ENCODE measurements at regions not wholly inside any gene's neighbourhood (a gene's known extent, or its start where the extent isn't known, plus 50 kb on each side); places are given as distances from the start of the nearest gene placed in this dataset.

DNA sequence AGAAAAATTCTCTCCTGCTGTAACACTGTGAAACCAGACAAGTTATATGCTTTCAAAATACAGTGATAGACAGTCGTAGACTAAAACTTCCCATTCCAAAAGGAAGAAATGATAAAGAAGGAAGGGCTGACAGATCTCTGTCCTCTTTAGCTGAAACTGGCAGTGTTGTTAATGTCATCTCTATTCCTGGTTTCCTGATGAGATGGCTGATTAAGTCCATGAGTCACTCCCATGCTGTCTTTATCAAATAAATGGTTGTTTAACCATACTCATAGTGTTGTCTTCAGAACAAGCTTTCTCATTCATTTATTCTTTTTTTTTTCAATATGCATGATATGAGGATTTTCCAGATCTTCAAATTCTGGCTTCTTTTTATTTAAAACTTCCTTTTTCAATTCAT is 952.2 kb upstream of the WWC1 start:
- no peak for DNase-seq (ENCODE audit: low read depth)

DNA sequence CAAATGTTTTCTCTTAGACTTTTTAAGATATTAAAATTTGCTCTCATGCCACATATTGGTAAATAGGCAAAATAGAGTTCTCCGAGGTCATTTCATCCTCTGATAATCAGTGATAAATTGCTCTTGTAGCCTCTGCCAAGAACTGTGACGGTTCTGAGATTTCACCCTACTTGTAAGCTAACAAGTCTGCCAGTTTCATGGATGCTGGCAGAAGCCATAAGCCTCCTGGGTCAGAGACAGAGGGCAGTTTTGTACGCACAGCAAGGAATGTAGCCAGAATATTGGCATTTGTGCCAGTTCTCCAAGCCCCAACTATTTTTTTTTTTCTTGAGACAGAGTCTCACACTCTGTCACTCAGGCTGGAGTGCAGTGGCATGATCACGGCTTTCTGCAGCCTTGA is 945.0 kb upstream of the WWC1 start:
- DNase-seq (ENCODE audit: low read depth): no peak
- no peak overlapping the region for H3K4me3 ChIP-seq (ENCODE audit: low read depth, low read length)
- TF ChIP-seq, protein P1, sequence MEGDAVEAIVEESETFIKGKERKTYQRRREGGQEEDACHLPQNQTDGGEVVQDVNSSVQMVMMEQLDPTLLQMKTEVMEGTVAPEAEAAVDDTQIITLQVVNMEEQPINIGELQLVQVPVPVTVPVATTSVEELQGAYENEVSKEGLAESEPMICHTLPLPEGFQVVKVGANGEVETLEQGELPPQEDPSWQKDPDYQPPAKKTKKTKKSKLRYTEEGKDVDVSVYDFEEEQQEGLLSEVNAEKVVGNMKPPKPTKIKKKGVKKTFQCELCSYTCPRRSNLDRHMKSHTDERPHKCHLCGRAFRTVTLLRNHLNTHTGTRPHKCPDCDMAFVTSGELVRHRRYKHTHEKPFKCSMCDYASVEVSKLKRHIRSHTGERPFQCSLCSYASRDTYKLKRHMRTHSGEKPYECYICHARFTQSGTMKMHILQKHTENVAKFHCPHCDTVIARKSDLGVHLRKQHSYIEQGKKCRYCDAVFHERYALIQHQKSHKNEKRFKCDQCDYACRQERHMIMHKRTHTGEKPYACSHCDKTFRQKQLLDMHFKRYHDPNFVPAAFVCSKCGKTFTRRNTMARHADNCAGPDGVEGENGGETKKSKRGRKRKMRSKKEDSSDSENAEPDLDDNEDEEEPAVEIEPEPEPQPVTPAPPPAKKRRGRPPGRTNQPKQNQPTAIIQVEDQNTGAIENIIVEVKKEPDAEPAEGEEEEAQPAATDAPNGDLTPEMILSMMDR (IDR thresholded peaks at IDR 0.05; ENCODE audit: control insufficient read depth, extremely low read depth, insufficient read depth): no peak

More for the DNA sequence above, 952.2 kb upstream of the WWC1 start:
- H3K4me3 ChIP-seq (ENCODE audit: low read depth, low read length): no peak overlapping the region
- TF ChIP-seq, protein P1 (IDR thresholded peaks at IDR 0.05; ENCODE audit: control insufficient read depth, extremely low read depth, insufficient read depth): no peak

DNA sequence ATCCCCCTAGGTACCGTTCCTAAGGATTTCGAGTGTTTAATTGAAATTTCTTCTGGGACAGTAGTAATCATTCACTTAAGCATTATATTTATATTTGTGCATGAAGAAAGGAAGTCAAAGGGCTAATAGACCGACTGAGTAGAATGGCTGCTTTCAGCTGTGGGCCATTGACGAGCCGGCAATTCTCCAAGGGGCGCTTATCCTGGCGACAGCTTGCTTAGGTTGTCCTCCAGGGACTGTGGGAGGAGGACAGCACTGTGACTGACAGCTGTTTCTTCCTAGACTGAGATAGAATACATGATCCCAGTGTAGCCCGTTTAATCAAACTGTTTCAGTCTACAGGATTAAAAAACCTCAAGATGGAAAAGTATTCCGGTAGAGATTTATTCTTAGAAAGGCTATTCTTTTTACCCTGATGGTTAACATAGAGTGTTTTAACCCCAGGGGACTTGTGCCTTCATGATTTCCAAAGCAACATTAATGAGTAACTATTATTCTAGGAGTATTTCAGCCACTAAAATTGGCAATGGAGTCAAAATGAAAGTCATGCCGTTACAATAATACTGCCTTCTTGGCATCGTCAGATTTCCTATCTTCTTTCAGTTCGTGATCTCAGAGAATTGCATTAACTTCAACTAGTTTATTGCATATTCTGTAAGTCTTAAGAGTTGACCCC is 943.1 kb upstream of the WWC1 start:
- TF ChIP-seq, protein P1 (IDR thresholded peaks at IDR 0.05; ENCODE audit: control insufficient read depth, extremely low read depth, insufficient read depth): no peak
- no peak for DNase-seq (ENCODE audit: low read depth)
- no peak overlapping the region for H3K4me3 ChIP-seq (ENCODE audit: low read depth, low read length)

DNA sequence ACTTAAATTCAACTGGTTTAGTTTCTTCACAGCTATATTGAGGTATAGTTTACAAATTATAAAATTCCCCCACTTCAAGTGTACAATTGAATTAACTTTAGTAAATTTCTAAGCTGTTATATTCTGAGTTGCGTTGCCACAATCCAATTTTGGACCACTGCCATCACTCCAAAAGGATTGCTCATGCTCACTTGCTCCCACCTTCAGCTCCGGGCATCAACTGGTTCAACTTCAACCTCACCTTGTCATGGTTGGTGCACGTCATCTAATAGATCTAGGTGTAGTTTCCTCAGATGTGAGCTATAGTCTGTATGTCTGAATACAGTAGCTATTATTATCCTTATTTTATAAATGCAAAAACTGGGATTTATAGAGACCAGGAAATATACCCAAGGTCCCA is 942.5 kb upstream of the WWC1 start:
- no peak overlapping the region for H3K4me3 ChIP-seq (ENCODE audit: low read depth, low read length)
- TF ChIP-seq, protein P1 (IDR thresholded peaks at IDR 0.05; ENCODE audit: control insufficient read depth, extremely low read depth, insufficient read depth): no peak
- no peak for DNase-seq (ENCODE audit: low read depth)

DNA sequence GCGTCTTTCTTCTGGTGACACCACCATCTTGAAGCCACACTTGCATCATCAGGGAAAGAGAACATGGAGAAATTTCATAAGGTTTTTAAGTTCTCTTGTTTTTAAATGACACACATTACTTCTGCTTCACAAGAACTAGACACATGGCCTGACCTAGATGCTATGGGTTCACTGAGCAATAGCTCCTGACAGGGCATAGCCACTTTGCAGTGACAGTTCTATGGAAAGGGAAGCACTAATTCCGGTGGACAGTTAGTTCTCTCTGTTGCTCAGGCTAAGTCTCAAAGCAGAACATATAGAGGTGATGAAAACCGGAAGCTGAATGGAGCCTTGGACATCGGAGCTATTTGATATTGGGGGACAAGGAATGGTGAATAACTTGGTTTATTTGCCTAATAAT is 940.1 kb upstream of the WWC1 start:
- TF ChIP-seq, protein P1 (IDR thresholded peaks at IDR 0.05; ENCODE audit: control insufficient read depth, extremely low read depth, insufficient read depth): no peak
- no peak for DNase-seq (ENCODE audit: low read depth)
- H3K4me3 ChIP-seq (ENCODE audit: low read depth, low read length): no peak overlapping the region

DNA sequence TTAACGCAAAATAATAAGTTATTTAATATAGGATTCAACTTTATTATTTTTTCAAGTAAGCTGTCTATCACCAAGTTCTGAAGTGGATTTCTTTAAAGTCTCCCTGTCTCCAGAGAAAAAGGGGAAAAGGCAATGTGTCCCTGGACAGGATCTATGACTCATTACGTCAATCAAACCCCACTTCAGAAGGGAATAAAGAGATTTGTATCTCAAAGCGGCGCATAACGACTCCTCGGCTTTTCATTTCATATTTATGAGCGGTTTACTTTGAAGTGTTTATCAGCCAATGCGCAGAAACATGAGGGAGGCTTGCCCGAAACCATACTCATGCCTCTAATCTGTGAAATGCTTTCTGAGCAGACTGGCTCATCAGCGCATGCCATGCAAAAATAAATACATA is 938.6 kb upstream of the WWC1 start:
- DNase-seq (ENCODE audit: low read depth): no peak
- H3K4me3 ChIP-seq (ENCODE audit: low read depth, low read length): no peak overlapping the region
- TF ChIP-seq, protein P1 (IDR thresholded peaks at IDR 0.05; ENCODE audit: control insufficient read depth, extremely low read depth, insufficient read depth): no peak

DNA sequence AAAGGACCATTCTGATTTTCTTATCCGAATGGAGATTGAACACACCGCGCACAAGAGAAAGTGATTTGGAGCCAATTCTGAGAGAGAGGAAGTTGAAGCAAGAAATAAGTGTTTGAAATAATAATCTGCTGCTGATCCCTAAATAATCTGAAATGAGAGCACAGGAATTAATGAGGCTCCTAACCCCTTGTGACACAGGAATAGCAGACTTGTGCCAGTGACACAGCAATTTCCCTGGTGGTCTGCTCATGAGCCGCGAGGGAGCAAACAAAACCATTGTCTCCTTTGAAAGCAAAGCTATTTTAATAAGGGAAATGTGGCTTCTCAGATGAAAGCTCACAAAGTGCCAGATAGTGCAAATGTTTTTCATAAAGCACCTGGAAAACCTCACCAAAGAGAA is 936.1 kb upstream of the WWC1 start:
- TF ChIP-seq, protein P1 (IDR thresholded peaks at IDR 0.05; ENCODE audit: control insufficient read depth, extremely low read depth, insufficient read depth): no peak
- H3K4me3 ChIP-seq (ENCODE audit: low read depth, low read length): no peak overlapping the region
- no peak for DNase-seq (ENCODE audit: low read depth)

Measured in LNCaP clone FGC (cell line).